NCI-H146 treated with DMSO at 0.1 percent for 48 hours (cell line): ENCODE measurements at regions not wholly inside any gene's neighbourhood (a gene's known extent, or its start where the extent isn't known, plus 50 kb on each side); places are given as distances from the start of the nearest gene placed in this dataset.

Source experiments
- DNase-seq: peaks from one replicate; lab custom pipeline; 2025; ENCODE audit not compliant: unreplicated experiment; lab: John Stamatoyannopoulos, UW

DNA sequence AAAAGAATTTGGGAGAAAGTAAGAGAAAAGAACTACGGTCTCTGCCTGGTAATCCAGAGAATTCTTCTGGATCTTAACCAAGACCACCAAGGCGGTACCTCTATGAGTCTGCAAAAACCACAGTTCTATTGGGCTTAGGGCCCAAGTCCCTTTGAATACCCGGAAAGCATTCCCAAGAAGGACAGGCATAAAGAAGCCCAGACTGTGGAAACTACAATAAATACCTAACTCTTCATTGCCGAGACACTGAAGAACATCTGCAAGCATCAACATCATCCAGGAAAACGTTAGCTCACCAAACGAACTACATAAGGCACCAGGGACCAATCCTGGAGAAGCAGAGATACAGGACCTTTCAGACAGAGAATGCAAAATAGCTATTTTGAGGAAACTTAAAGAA, 162.3 kb upstream of the TMC3 start:
- DNase-seq, result no peak

DNA sequence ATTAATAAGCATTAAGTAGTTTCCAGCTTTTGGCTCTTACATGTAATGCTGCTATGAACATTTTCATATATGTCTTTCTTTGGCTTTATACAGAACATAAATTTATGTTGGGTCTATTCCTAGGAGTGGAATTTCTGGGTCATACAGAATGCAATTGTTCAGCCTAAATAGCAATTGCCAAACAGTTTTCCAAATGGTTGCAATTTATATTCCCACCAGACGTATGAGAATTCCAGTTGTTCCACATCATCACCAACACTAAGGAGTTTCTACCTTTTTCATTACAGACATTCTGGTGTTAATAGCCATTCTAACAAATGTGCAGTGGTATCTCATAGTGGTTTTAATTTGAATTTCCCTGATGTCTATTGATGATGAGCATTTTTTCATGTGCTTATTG, 160.1 kb upstream of the TMC3 start:
- no peak for DNase-seq

DNA sequence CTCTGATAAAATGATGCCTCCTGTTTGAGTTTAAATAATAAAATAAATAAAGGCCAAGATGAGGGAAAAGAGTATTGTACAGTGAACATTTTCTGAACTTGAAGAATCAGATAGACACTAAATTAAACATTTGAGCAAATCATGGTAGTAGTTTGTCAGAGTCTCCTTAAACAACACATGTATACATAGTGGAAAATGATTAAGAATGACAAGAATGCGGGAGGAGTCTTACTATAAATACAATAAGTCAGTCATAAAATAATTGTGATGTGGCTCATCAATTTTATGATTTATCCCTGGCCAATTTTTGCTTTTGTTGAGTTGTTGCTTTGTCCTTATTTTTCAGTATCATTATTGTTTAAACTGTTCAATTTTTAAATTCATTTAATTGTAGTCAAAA, 158.0 kb upstream of the TMC3 start:
- no peak for DNase-seq

DNA sequence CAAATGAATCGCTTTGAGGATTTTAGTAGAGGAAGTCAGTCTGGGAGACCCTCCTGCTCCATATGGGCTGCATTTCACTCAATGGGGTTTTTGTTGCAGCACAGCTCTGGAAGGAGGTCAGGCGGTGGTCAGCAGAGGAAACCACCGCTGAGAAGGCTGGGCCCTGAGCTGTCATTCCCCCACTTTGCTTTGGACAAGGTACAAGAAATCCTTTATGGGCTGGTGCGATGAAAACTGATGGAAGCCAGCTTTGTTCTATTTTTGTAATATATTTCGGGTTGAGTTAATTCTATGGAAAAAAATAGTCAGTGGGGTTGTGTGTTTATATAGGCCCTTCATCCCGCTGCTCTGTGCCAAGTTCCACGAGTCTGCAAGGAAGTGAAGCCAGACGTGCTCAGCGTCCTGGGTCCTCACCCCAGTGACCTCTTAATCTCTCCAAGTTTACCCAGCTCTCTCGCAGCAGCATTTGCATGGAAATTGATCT, 157.1 kb upstream of the TMC3 start:
- no peak for DNase-seq

DNA sequence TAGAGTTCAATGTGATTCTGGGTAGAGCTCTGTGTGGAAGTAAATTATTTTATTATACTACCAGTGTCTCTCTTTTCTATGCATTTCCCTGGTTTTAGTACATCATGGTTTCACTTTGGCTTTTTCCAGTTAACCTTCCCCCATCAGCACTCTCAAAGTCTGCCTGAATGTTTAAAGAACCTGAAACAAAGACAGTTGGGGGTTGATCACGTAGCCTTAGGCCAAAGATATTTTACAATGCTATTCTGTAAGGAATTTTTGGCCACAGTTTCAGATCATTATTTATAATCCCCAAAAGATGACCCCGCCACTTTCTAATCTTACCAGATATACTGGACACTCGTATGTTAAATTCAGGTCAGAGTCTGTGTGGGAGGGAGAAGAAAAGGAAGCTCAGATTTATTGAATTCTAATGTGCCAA, 156.3 kb upstream of the TMC3 start:
- no peak for DNase-seq

DNA sequence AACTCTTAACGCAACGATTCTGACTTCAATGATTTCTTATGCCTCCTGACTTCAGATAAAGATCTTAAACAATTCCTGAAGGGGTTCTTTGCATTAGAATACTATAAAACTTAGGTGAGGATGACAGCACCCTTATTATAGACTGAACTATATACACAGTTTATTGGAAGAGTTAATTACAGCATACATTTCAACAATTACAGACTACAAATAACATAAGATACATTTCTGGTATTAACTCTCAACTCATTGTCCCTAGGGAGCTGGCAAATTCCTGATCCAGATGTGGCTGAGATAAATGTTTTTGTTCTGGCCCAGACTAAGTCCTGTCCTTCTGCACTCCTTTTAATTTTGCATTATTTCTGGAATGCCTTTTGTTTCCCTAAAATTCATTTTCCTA, 155.5 kb upstream of the TMC3 start:
- DNase-seq, result no peak

DNA sequence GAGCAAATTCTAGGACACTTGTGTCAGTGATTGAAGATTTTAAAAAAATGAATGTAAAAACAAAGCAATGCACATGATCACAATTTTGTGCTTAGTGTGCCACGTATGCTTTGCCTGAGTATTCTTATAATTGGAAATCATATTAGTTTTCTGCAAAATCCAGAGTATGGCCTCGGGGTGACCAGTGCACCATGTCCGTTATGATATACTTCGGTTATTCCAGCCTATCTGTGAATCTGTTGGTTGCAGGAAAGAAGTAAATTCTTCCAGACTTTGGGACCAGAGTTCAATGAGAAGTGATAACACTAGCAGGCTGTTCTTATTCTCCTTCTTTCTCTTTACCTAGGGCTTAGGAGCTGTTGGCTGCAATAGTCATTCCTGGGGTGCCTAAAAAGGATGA, 152.0 kb upstream of the TMC3 start:
- DNase-seq, result no peak

DNA sequence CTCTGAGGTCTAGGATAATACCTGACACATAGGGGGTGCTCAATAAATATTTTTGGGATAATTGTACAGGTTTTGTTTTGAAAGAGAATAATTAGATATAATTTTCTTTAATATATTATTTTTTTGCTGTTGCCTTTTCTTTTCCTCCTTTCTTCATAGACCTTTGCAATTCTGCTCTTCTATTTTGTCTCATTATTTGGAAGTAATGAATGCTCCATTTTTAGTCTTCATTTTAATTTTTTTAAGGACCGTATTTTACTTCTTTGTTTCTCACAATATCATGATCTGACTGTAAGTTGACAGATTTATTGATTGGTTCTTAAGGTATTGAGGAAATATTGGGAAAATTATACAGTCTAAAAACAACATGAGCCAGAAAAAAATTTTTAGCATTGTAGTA, 150.5 kb upstream of the TMC3 start:
- DNase-seq, result no peak

DNA sequence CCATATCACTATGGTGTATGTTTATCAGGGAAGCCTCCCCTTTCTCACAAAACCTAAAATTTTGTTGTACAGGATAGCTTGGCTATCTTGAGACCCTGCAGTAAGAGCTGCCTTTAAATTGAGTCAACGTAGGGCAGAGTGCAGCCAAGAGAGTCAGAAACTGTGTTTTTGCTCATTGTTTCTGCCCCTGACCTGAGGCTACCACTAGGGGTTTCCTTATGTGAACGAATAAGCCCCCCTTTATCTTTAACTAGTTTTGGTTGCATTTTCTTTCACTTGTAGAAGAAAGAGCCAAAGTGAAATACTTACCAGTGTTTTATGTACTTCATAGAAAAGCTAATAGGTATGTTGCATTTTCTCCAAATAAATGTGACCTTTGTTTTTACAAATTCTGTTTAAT, 149.9 kb upstream of the TMC3 start:
- no peak for DNase-seq

DNA sequence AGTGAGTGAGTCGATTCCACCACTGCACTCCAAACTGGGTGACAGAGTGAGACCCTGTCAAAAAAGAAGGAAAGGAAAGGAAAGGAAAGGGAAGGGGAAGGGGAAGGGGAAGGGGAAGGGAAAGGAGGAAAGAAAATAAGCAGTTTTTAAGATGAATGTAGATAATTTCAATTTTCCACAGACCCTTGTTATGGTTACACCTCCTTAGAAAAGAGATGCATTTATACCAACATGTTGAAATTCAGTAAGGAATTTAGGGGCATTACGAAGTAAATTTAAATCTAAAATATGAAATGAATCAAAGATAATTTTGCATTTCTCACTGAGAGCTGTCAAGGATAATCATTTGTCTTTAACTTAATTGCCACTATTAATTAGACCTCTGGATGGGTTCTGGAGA, 146.5 kb upstream of the TMC3 start:
- DNase-seq, result no peak

DNA sequence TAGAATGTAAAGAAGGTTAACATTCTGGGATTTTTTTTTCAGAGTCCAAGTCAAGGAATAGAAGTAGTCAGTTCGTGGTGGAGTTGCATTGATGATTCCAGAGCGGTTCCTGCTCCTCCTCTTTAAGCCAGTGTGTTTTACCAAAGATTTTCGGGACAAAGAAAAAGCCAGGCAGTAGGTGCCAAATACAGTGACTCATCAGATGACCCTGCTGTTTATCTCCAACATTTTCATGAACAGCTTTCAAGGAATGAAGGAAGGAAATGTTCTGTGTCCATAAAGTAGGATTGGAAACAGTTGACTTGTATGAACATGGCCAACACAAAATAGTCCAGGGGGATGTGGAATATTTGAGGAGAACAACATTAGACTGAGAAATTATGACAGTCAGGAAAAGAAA, 142.4 kb upstream of the TMC3 start:
- no peak for DNase-seq

DNA sequence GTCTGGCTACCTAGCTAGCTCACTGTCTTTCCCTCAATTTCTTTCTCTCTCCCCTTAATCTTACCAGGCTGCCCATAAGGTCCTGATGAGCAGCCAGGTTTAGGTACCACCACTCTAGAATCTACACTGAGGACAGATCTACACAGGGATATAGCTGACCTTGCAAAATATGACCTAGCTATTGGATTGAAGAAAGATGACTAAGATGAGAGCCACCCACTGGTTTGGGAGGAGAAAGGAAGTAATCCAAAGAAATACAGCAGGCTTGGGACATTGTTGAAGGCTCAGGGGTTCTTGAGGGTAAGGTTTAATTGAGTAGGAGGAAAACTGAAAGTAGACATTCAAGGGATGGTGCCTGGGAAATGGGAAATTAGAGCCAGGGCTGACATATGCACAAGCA, 142.0 kb upstream of the TMC3 start:
- DNase-seq, result no peak

DNA sequence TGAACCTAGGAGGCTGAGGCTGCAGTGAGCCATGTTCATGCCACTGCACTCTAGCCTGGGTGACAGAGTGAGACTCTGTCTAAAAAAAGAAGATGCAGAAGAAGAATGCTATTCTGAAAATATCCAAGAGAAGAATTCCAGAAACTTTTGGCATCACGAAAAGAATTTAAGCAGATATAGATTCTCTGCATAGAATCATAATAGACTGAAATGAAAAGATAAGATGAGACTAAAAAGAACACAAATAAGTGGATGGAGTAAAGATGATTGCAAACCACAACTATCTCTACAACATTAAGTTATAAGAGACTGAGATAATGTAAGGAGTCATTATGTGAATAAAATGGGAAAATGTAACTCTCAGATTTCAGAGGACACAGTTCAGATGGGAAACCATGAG, 140.7 kb upstream of the TMC3 start:
- no peak for DNase-seq

DNA sequence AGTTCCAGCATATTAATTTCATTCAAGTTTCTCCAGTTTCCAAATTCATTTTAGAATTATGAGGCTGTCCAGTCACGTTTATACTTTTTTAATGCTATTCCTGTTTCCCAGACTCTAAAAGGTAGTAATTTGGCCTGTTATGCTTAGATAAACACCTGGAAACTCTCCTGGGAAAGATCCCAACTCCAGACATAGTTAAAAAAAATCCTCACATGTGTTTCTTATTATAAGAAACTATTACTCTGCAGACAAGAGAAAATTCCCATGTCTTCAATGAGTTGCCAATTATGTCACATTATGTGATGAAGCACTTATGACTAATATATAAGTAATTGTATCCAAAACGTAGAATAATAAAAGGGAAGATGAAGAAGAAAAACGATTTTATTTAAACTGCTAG, 137.1 kb upstream of the TMC3 start:
- DNase-seq, result no peak

DNA sequence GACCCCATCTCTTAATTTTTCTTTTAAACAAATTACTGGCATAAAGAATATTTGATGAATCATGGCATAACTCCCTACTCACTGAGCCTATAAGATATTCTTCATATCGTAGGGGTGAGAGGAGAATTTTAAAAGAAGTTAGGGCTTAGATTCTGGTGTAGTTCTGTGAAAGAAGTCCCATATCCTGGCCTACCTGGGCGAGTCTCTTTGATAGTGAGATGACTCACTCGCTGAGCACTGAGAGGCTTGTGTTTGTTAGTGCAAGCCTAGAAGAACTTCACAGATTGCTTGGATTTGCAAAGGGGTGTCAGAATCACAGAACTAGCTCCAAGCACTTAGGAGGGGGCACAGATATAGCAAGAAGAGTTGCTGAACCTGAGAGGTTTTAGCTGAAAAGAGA, 133.8 kb upstream of the TMC3 start:
- no peak for DNase-seq

DNA sequence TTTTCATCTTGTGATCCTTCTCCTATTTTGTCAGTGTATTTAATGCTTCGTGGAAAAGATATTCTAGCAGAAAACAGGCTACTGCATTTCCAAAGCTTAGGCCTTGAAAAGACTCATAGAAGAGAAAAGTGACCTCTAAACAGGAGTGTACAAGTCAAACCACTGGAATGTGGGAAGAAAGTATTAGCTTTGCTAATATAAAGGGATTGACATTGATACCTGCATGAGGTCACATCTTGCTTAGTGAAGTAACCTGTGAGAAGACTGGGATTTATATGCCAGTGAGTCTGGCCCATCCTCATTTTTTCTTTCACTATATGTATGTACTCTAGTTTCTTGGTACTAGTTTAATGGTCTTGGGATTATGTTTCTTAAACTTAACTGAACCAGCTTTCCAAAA, 132.9 kb upstream of the TMC3 start:
- DNase-seq, result no peak

DNA sequence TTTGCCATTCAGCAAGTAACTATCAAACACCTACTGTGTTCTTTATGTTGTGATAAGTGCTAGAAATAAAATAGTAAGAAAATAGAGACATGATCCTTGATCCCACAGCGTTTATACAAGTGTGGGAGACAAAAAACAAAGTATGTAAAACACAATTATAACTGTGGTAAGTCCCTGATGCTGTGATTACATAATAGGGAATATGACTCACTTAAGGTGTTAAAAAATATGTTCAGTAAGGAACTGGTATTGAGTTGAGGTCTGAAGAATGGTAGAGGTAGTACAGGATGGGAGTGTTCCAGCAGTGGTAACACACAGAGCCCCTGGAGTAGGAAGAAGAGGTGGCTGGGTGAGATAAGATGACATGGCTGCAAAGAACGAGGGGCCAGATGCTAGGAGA, 132.1 kb upstream of the TMC3 start:
- DNase-seq, result no peak

DNA sequence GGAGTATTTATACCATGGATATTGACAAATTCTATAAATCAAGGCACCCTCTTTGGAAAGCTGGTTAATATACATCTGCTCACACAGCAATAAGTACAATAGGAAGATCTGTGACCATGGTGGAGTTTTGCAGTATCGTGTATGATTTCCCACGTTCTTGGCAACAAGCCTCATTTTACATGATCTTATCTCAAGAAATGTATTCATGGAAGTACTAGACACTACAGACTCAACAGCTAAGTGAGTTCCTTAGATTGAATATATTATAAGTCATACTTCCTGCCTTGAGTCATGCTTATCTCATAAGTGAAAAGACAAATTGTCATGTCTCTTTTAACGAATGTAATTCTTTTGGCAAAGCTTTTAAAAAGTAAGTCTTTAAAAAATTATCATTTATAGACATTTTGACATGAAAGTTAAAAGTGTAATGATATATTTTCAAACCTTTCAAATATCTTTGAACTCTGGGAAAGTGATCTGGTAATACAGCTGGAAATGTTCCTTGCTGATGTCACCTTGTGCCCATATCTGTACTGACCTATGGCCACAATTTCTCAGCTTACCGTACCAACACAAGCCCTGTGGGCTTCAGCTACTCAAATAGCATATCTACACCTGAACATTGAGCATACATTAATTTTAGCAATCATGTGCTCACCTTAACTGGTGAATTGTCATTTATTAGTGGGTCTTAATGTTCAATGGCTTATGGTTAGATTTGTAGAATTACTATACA, 130.3 kb upstream of the TMC3 start:
- DNase-seq, result no peak

DNA sequence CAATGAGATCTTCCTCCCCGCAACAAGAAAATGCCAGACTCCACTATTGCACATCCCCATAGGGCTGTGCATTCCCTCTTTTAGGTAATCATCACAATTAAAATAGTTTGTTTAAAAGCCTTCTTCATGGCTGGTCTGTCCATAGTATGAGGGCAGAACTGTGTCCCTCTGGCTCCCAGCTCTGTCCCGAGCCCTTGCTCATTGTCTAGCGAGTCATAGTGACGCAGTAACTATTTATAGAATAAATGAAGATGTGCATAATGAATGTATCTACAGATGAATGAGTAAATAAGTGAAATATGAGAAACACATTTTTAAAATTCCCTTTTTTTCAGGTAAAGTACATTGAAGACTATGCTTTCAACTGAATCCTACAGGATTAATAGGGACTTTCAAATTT, 128.4 kb upstream of the TMC3 start:
- DNase-seq, result no peak

DNA sequence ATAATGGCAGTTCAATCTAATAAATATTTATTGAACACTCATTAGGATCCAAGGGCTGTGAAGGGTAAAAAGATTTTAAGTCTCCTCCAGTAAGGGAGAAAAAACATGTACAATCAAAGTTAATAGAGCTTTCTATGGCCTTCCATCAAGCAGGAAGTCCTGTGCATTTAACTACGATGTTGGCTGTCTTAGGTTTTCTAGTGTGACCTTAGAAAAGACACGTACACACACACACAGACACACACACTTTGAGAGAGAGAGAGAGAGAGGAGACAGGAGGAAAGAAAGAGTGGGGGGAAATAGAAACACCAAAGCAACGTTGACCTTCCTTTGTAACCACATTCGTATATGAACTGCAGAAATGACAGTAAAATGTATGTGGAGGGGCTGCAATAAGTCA, 126.1 kb upstream of the TMC3 start:
- no peak for DNase-seq

DNA sequence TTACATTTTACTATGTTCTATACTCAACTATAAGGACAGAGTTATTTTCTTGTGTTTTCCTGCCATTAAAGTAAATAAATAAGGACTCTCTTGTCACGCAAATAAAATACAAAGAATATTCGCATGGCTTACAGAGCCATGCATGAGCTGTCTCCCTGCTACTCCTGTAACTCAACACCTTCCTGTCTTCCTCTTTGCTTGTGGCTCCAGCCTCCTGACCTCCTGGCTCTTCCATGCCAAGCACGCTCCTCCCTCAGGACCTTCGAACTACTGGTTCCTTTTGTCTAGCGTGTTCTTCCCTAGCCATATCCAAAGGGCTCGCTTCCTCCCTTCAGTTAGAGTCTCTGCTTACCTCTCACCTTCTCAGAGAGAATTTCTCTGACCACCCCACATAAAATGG, 124.3 kb upstream of the TMC3 start:
- DNase-seq, result no peak

DNA sequence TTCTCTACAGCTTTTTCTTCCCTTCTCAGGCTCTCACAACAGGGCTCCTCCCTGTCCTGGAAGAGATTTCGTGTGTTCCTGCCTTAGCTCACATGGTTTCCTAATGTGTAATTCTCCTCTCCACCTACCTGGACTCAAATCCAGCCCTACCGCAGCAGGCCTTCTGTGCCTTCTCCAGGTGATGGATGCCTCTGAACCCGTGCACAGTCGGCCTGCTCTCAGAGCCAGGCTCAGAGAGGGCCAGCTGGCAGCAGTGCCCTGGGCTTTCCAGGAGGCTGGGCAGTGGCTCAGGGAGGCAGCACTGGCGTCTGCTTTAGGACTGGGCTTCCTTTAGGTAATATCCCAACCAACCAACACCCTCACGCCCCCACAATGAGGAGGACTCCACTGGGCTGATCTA, 123.2 kb upstream of the TMC3 start:
- DNase-seq, result no peak

DNA sequence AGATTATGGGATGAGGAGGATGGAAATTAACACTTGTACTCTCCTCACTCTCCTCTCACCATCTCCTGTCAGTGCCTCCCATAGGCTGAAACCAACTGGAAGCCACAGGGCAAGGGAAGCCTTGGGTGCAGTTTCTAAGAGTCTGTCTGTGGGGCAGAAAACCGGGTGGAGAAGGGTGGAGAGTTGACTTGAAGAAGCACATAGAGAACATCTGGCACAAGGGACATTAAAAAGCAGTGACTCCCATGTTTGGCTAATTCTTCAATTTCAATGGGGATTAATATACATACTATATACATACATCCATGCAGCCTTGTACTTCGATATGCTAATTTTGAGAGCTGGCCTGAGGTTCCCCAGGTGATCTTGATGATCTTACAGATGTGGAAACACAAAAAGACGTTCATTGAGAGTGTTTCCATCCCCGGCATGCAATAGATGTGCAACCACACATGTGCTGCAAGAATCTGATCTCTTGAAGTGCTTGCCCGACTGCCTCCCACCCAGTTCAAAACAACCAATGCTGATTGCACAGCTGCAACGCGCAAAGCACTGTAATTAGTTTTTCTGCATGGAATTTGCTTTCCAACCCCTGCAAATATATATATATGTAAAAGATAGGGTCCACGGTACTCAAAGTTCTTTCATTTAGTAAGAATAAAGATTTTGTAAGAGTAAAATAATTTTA, 121.9 kb upstream of the TMC3 start:
- DNase-seq, result no peak
